Nephron progenitor cell (in vitro differentiated cells): ENCODE measurements at regions not wholly inside any gene's neighbourhood (a gene's known extent, or its start where the extent isn't known, plus 50 kb on each side); places are given as distances from the start of the nearest gene placed in this dataset.

Source experiments
- DNase-seq: peaks from one replicate; pipeline ENCODE4 v3.0.0; 2021
- H3K27ac Mint-ChIP-seq: 2 replicates; pipeline ENCODE4 v1.8.0; 2021; ENCODE audit warnings: mild to moderate bottlenecking, moderate library complexity, mixed read lengths
- H3K27me3 Mint-ChIP-seq: 2 replicates; pipeline ENCODE4 v1.8.0; 2021; ENCODE audit warnings: mild to moderate bottlenecking, low read depth, mixed read lengths; ENCODE audit not compliant: poor library complexity
- H3K36me3 Mint-ChIP-seq: 2 replicates; pipeline ENCODE4 v1.8.0; 2021; ENCODE audit warnings: low read depth, mixed read lengths
- H3K4me1 Mint-ChIP-seq: 2 replicates; pipeline ENCODE4 v1.8.0; 2021; ENCODE audit warnings: mixed read lengths
- H3K4me3 Mint-ChIP-seq: 2 replicates; pipeline ENCODE4 v1.8.0; 2021; ENCODE audit warnings: mild to moderate bottlenecking, moderate library complexity, mixed read lengths
- H3K9me3 Mint-ChIP-seq: 2 replicates; pipeline ENCODE4 v1.8.0; 2021; ENCODE audit warnings: mild to moderate bottlenecking, moderate library complexity, mixed read lengths
- TF ChIP-seq, protein P1 (sequence below): fragments of 200-600 bp; sonication (generic); IDR thresholded peaks from 2 replicates; pipeline ENCODE4 v1.5.0; 2021; ENCODE audit warnings: antibody characterized with exemption

- no peak for DNase-seq
- TF ChIP-seq, protein P1, sequence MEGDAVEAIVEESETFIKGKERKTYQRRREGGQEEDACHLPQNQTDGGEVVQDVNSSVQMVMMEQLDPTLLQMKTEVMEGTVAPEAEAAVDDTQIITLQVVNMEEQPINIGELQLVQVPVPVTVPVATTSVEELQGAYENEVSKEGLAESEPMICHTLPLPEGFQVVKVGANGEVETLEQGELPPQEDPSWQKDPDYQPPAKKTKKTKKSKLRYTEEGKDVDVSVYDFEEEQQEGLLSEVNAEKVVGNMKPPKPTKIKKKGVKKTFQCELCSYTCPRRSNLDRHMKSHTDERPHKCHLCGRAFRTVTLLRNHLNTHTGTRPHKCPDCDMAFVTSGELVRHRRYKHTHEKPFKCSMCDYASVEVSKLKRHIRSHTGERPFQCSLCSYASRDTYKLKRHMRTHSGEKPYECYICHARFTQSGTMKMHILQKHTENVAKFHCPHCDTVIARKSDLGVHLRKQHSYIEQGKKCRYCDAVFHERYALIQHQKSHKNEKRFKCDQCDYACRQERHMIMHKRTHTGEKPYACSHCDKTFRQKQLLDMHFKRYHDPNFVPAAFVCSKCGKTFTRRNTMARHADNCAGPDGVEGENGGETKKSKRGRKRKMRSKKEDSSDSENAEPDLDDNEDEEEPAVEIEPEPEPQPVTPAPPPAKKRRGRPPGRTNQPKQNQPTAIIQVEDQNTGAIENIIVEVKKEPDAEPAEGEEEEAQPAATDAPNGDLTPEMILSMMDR, result no peak
- Mint-ChIP-seq H3K9me3 (peaks cover 6% of the 10 kb centered on the region), H3K4me1 (no peaks in the 10 kb centered on the region), H3K4me3 (no peak overlapping the region), H3K27me3 (peaks cover 9% of the 10 kb centered on the region), H3K36me3 (no peaks in the 10 kb centered on the region), H3K27ac (no peak overlapping the region)
These were observed 92.5 kb upstream of the E2F3 start for GRCh38 chr6:20309186-20309585.

DNA sequence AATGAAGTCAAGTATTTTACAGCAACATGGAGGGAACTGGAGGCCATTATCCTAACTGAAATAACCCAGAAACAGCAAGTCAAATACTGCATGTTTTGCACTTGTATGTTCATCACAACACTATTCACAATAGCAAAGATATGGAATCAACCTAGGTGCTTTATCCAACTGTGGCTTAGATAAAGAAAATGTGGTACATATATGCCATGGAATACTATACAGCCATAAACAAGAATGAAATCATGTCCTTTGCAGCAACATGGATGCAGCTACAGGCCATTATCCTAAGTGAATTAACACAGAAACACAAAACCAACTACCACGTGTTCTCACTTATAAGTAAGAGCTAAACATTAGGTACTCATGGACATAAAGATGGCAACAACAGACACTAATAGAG, 91.5 kb upstream of the E2F3 start:
- TF ChIP-seq, protein P1, result no peak
- Mint-ChIP-seq H3K27me3 (peaks cover 9% of the 10 kb centered on the region), H3K4me3 (no peak overlapping the region), H3K9me3 (peaks cover 6% of the 10 kb centered on the region), H3K36me3 (no peaks in the 10 kb centered on the region), H3K4me1 (peaks cover 5% of the 10 kb centered on the region), H3K27ac (no peak overlapping the region)
- no peak for DNase-seq

GRCh38 chr6:20312606-20313005, 89.1 kb upstream of the E2F3 start:
- Mint-ChIP-seq H3K36me3 (no peaks in the 10 kb centered on the region), H3K4me3 (no peak overlapping the region), H3K4me1 (peaks cover 5% of the 10 kb centered on the region), H3K27me3 (peaks cover 9% of the 10 kb centered on the region), H3K27ac (no peak overlapping the region), H3K9me3 (peaks cover 6% of the 10 kb centered on the region)
- TF ChIP-seq, protein P1, result no peak
- no peak for DNase-seq

DNA sequence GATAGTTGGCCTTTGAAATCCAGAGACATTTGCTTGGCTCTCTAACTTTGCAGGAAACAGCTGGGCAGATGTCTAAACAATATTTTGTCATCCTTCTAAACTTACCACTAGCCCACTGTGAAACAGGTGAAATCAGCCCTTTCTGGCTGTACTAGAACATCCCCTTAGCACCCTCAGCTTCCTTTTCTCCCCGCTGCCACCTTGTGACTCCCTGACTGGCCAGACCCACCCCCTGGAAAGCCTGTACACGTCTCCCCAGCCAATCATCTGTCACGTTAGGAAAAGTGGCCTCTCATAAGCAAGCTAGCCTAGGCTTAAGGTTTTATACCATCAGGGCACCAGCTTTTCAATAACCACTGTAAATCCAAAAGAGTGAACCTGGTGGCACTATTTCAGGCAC, 88.6 kb upstream of the E2F3 start:
- Mint-ChIP-seq H3K27me3 (peaks cover 12% of the 10 kb centered on the region), H3K36me3 (no peaks in the 10 kb centered on the region), H3K4me1 (peaks cover 5% of the 10 kb centered on the region), H3K27ac (no peak overlapping the region), H3K9me3 (peaks cover 7% of the 10 kb centered on the region), H3K4me3 (no peak overlapping the region)
- TF ChIP-seq, protein P1, result no peak
- DNase-seq, result no peak

DNA sequence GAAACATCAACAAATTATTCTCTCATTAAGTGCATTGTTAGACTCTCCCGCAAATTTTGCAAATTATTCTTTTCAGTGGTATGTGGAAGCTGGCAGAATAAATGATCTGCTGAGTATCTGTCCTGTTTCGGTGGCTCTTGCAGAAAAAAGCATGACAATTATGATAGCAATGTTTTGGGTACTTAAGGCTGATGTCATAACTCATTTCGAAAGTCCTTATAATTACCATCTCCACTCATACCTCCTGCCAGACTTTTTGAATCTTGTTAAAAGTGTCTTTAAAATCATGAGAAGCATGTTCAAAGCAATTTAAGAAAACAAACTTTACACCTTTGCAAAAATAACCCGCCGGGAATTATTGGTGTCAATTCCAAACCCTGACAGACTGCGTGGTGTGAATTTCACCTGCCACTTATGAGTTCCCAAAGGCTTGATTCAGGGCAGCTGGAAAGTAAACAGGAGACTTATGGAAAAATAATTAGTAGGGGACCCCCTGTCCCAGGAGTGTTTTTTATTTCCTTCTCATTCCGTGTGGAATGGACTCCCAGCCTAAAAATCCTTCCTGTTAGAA, 87.6 kb upstream of the E2F3 start:
- Mint-ChIP-seq H3K27me3 (peaks cover 7% of the 10 kb centered on the region), H3K4me3 (no peak overlapping the region), H3K9me3 (peaks cover 11% of the 10 kb centered on the region), H3K36me3 (no peaks in the 10 kb centered on the region), H3K4me1 (peaks cover 5% of the 10 kb centered on the region), H3K27ac (no peak overlapping the region)
- no peak for DNase-seq
- TF ChIP-seq, protein P1, result no peak
